Prostate gland (tissue), 2 donors: ENCODE measurements at regions not wholly inside any gene's neighbourhood (a gene's known extent, or its start where the extent isn't known, plus 50 kb on each side); places are given as distances from the start of the nearest gene placed in this dataset.
"Not testable (repeated sequence)": the region's sequence is repeated elsewhere in the genome, so short reads cannot be mapped to it uniquely, and the experiment has no call there.

Source experiments
- DNase-seq: peaks from one replicate; pipeline ENCODE4 v3.0.0-alpha.2; 2019; ENCODE audit warnings: low spot score
- H3K27ac ChIP-seq, 2 donors: fragments of 200-600 bp; sonication (generic); 2 replicates each; pipeline ENCODE4 v1.5.1; 2017 to 2019
- H3K27me3 ChIP-seq: fragments of 200-600 bp; sonication (generic); replicated peaks from 2 replicates; pipeline ENCODE4 v1.5.1; 2019; ENCODE audit not compliant: insufficient read depth
- H3K36me3 ChIP-seq, 2 donors: fragments of 200-600 bp; sonication (generic); 1 replicate in 1 of 2; 2 replicates in 1 of 2; pipeline versions ENCODE4 v1.5.1 to v1.8.1; 2017 to 2019
- H3K4me1 ChIP-seq: fragments of 200-600 bp; sonication (generic); replicated peaks from 2 replicates; pipeline ENCODE4 v1.5.1; 2019
- H3K4me3 ChIP-seq, 2 donors: fragments of 200-600 bp; sonication (generic); 2 replicates each; pipeline ENCODE4 v1.5.1; 2017 to 2019
- H3K9me3 ChIP-seq: fragments of 200-600 bp; sonication (generic); 2 replicates; pipeline ENCODE4 v1.5.1; 2017
- CTCF ChIP-seq, 4 experiments: fragments of 200-600 bp in 2 of 4; fragments of 450-650 bp in 2 of 4; sonication (generic) in 2 of 4; IDR thresholded peaks; 1 replicate in 3 of 4; 2 replicates in 1 of 4; pipeline ENCODE4 v1.5.1; 2016 to 2019; ENCODE audit warnings: antibody characterized with exemption in 4 of 4, mild to moderate bottlenecking in 2 of 4, moderate library complexity in 2 of 4
- POLR2A ChIP-seq: fragments of 450-650 bp; IDR thresholded peaks from one replicate; pipeline ENCODE4 v1.6.1; 2016; ENCODE audit warnings: antibody characterized with exemption, mild to moderate bottlenecking
- POLR2AphosphoS5 ChIP-seq: sonication (generic); formaldehyde crosslinking; IDR thresholded peaks from one replicate; pipeline ENCODE4 v1.6.1; 2017; ENCODE audit warnings: antibody characterized with exemption
- WGBS: methylation state at CpG from one replicate; pipeline ENCODE4 v1.1.5; 2018; 5-methylcytosine and 5-hydroxymethylcytosine counted together
- intact Hi-C: fragments of 100-400 bp; cut with DNase I; formaldehyde crosslinking; loops from one replicate; pipeline ENCODE4 v1.14.2; 2022

GRCh38 chr17:52986056-52986662 lies 827.6 kb upstream of the CA10 start:
- no peak for DNase-seq
- no peaks in the 10 kb centered on the region for H3K27me3 ChIP-seq
- 50% methylated on average over 4 of the region's 4 CpGs for WGBS

GRCh38 chr17:52982331-52982730 lies 823.8 kb upstream of the CA10 start:
- no peak for DNase-seq
- Histone ChIP-seq H3K27me3 (no peaks in the 10 kb centered on the region), H3K36me3 (no peaks in the 10 kb centered on the region), H3K4me3 (no peak overlapping the region), H3K27ac (no peak overlapping the region), H3K4me1 (no peaks in the 10 kb centered on the region), H3K9me3 (no peaks in the 10 kb centered on the region)
- intact Hi-C loops: no loop called here
- 89% methylated on average over 1 of the region's 1 CpG for WGBS
- no peak for TF ChIP-seq CTCF (IDR thresholded peaks at IDR 0.05)
- TF ChIP-seq POLR2AphosphoS5: no peak
- no peak for TF ChIP-seq POLR2A

More at GRCh38 chr17:52986056-52986662, 827.6 kb upstream of the CA10 start:
- H3K36me3 ChIP-seq: no peaks in the 10 kb centered on the region
- TF ChIP-seq POLR2AphosphoS5: no peak
- H3K27ac ChIP-seq: no peak overlapping the region
- no peak overlapping the region for H3K4me3 ChIP-seq
- no peaks in the 10 kb centered on the region for H3K9me3 ChIP-seq
- intact Hi-C loops: no loop called here
- no peaks in the 10 kb centered on the region for H3K4me1 ChIP-seq

GRCh38 chr17:52979921-52980320 lies 821.4 kb upstream of the CA10 start:
- Histone ChIP-seq H3K36me3 (no peaks in the 10 kb centered on the region), H3K4me1 (no peaks in the 10 kb centered on the region), H3K27me3 (no peaks in the 10 kb centered on the region), H3K27ac (no peak overlapping the region), H3K9me3 (no peaks in the 10 kb centered on the region), H3K4me3 (no peak overlapping the region)
- no peak for DNase-seq
- intact Hi-C loops: no loop called here
- TF ChIP-seq CTCF (IDR thresholded peaks at IDR 0.05) (no peak), POLR2A (no peak), POLR2AphosphoS5 (no peak)
- 76% methylated on average over 1 of the region's 1 CpG for WGBS

GRCh38 chr17:52965856-52966255 lies 807.3 kb upstream of the CA10 start:
- no peaks in the 10 kb centered on the region for H3K27me3 ChIP-seq
- H3K4me1 ChIP-seq: no peaks in the 10 kb centered on the region
- intact Hi-C loops: no loop called here
- H3K9me3 ChIP-seq: no peaks in the 10 kb centered on the region
- no peak overlapping the region for H3K27ac ChIP-seq
- H3K36me3 ChIP-seq: no peaks in the 10 kb centered on the region
- no peak overlapping the region for H3K4me3 ChIP-seq
- 97% methylated on average over 3 of the region's 3 CpGs for WGBS
- no peak for TF ChIP-seq POLR2A
- no peak for TF ChIP-seq POLR2AphosphoS5
- no peak for TF ChIP-seq CTCF (IDR thresholded peaks at IDR 0.05)
- no peak for DNase-seq

GRCh38 chr17:52961751-52962150 lies 803.2 kb upstream of the CA10 start:
- H3K27me3 ChIP-seq, H3K9me3 ChIP-seq, intact Hi-C loops, H3K27ac ChIP-seq, H3K36me3 ChIP-seq, H3K4me3 ChIP-seq, DNase-seq, H3K4me1 ChIP-seq: not testable (repeated sequence)
- WGBS: 71% methylated on average over 11 of the region's 11 CpGs

GRCh38 chr17:52957411-52957810 lies 798.9 kb upstream of the CA10 start:
- no peaks in the 10 kb centered on the region for H3K36me3 ChIP-seq
- WGBS: 86% methylated on average over 5 of the region's 5 CpGs
- DNase-seq: no peak
- H3K27ac ChIP-seq: no peak overlapping the region
- H3K4me3 ChIP-seq: no peak overlapping the region
- no peak for TF ChIP-seq POLR2AphosphoS5
- H3K4me1 ChIP-seq: no peaks in the 10 kb centered on the region
- intact Hi-C loops: no loop called here
- H3K27me3 ChIP-seq: no peaks in the 10 kb centered on the region
- H3K9me3 ChIP-seq: no peaks in the 10 kb centered on the region
